Cardiac muscle cell (in vitro differentiated cells and primary cell): ENCODE measurements at regions not wholly inside any gene's neighbourhood (a gene's known extent, or its start where the extent isn't known, plus 50 kb on each side); places are given as distances from the start of the nearest gene placed in this dataset.

ENCODE experiments used
- DNase-seq, 2 donors: peaks; one replicate each; pipeline versions ENCODE4 v3.0.0 to v3.0.0-alpha.2; 2010 to 2017; ENCODE audit warnings: low read depth in 1 of 2, low spot score in 1 of 2
- H3K27ac ChIP-seq: fragments of 200-600 bp; sonication (generic); 2 replicates; pipeline ENCODE4 v1.5.1; 2016
- H3K27me3 ChIP-seq: fragments of 200-600 bp; sonication (generic); 2 replicates; pipeline ENCODE4 v1.6.0; 2016; ENCODE audit warnings: control low read depth
- H3K36me3 ChIP-seq: fragments of 200-600 bp; sonication (generic); 2 replicates; pipeline ENCODE4 v1.5.1; 2016; ENCODE audit warnings: control low read depth
- H3K4me1 ChIP-seq: fragments of 200-600 bp; sonication (generic); 2 replicates; pipeline ENCODE4 v1.8.1; 2017; ENCODE audit warnings: low read depth, mild to moderate bottlenecking, mixed run types
- H3K4me3 ChIP-seq: fragments of 200-600 bp; sonication (generic); 2 replicates; pipeline ENCODE4 v1.5.1; 2016; ENCODE audit warnings: mild to moderate bottlenecking
- H3K9me3 ChIP-seq: fragments of 200-600 bp; sonication (generic); 2 replicates; pipeline ENCODE4 v1.5.1; 2017; ENCODE audit warnings: low read depth, mild to moderate bottlenecking, control low read depth
- TF ChIP-seq, protein P1 (sequence below): IDR thresholded peaks from 2 replicates; pipeline ENCODE4 v1.5.1; 2012; ENCODE audit warnings: low read depth, mild to moderate bottlenecking, low read length

GRCh38 chr3:148036331-148036876, 627.2 kb downstream of the ZIC1 start:
- Histone ChIP-seq H3K4me1 (no peaks in the 10 kb centered on the region), H3K9me3 (no peaks in the 10 kb centered on the region), H3K4me3 (no peak overlapping the region), H3K27ac (no peak overlapping the region), H3K36me3 (no peaks in the 10 kb centered on the region), H3K27me3 (no peaks in the 10 kb centered on the region)
- peak in 1 of 2 donors; percentile 79 for DNase-seq
- TF ChIP-seq, protein P1, sequence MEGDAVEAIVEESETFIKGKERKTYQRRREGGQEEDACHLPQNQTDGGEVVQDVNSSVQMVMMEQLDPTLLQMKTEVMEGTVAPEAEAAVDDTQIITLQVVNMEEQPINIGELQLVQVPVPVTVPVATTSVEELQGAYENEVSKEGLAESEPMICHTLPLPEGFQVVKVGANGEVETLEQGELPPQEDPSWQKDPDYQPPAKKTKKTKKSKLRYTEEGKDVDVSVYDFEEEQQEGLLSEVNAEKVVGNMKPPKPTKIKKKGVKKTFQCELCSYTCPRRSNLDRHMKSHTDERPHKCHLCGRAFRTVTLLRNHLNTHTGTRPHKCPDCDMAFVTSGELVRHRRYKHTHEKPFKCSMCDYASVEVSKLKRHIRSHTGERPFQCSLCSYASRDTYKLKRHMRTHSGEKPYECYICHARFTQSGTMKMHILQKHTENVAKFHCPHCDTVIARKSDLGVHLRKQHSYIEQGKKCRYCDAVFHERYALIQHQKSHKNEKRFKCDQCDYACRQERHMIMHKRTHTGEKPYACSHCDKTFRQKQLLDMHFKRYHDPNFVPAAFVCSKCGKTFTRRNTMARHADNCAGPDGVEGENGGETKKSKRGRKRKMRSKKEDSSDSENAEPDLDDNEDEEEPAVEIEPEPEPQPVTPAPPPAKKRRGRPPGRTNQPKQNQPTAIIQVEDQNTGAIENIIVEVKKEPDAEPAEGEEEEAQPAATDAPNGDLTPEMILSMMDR: no peak

DNA sequence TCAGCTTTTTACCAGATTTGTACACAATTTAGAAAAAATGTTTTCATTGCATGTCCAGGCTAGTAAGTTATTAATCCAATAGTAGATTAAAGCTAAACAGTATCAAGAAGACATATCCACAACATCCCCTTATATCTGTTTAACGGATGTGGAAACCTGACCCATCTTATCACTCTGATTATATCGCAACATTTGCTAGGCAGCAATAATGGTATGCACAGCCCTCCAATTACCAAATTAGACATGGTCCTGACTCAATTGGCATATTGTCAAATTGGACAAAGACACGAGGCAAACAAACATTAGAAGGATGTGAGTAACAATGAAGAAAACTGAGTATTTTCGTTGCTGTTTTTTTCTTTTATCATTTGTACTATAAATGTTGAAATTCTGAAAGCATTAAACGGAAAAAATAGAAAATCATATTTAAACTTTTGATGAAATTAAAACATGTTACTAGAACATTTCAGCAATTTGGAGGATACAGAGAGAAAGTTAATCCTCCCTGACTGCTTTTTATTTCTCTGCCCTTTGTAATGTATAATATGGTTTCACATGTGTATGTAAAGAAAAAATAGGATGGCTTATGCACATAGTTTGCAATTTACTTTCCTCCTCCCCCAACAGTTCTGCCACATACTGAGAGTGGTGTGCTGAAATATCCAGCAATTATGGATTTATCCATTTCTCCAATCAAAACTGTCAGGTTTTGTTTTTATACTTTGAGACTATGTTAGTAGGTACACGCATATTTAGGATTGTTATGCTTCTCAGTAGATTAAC, 633.7 kb downstream of the ZIC1 start:
- no peaks in the 10 kb centered on the region for H3K36me3 ChIP-seq
- no peaks in the 10 kb centered on the region for H3K4me1 ChIP-seq
- H3K27ac ChIP-seq: no peak overlapping the region
- no peak overlapping the region for H3K4me3 ChIP-seq
- H3K9me3 ChIP-seq: no peaks in the 10 kb centered on the region
- peak in 1 of 2 donors; percentile 55 for DNase-seq
- no peaks in the 10 kb centered on the region for H3K27me3 ChIP-seq
- TF ChIP-seq, protein P1: no peak

GRCh38 chr3:148044151-148044550, 635.0 kb downstream of the ZIC1 start:
- Histone ChIP-seq H3K4me1 (no peaks in the 10 kb centered on the region), H3K36me3 (no peaks in the 10 kb centered on the region), H3K27me3 (no peaks in the 10 kb centered on the region), H3K27ac (no peak overlapping the region), H3K4me3 (no peak overlapping the region), H3K9me3 (no peaks in the 10 kb centered on the region)
- no peak for DNase-seq
- TF ChIP-seq, protein P1: no peak

- H3K27me3 ChIP-seq: no peaks in the 10 kb centered on the region
- H3K27ac ChIP-seq: no peak overlapping the region
- H3K4me3 ChIP-seq: no peak overlapping the region
- no peaks in the 10 kb centered on the region for H3K9me3 ChIP-seq
- no peaks in the 10 kb centered on the region for H3K4me1 ChIP-seq
- H3K36me3 ChIP-seq: no peaks in the 10 kb centered on the region
- TF ChIP-seq, protein P1: no peak
- DNase-seq: no peak
Measured at GRCh38 chr3:148054999-148055398, 642.7 kb upstream of the AGTR1 start.

DNA sequence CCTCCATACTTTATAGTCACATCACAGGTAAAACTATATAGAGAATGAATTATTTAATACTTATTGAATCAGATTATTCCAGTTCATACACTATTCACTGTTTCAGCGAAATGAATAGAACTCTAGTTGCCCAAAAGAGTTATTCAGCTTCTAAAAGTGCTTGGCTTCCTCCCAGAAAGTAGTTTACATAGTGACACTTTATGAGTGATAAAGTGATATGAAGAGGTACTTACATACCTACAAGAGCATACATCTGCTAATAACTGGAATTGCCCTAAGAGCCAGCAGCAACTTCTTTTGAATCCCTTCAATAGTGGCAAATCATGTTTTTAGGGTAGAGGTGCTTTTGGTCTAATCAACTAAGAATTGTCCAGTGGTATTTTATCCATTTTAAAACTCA, 635.1 kb upstream of the AGTR1 start:
- TF ChIP-seq, protein P1: no peak
- Histone ChIP-seq H3K9me3 (no peaks in the 10 kb centered on the region), H3K27me3 (no peaks in the 10 kb centered on the region), H3K4me3 (no peak overlapping the region), H3K4me1 (no peaks in the 10 kb centered on the region), H3K27ac (no peak overlapping the region), H3K36me3 (no peaks in the 10 kb centered on the region)
- no peak for DNase-seq
